CD4-positive, alpha-beta T cell (primary cell): ENCODE measurements at regions not wholly inside any gene's neighbourhood (a gene's known extent, or its start where the extent isn't known, plus 50 kb on each side); places are given as distances from the start of the nearest gene placed in this dataset.

ENCODE experiments used
- ATAC-seq: fragments of 200-7000 bp; cut with Tn5 transposase; one replicate; pipeline ENCODE4 v1.10.0; 2022; ENCODE audit warnings: mild to moderate bottlenecking; ENCODE audit not compliant: poor library complexity
- CTCF ChIA-PET: fragments of 350-600 bp; sonication (Branson Sonifier 250); formaldehyde crosslinking; loops from one replicate; lab custom pipeline; 2021; ENCODE audit warnings: antibody characterized with exemption, inconsistent platforms; lab: Charles Lee
- POLR2A ChIA-PET: fragments of 350-600 bp; sonication (Branson Sonifier 250); formaldehyde crosslinking; loops from one replicate; lab custom pipeline; 2021; ENCODE audit warnings: antibody characterized with exemption, inconsistent platforms; lab: Charles Lee
- DNase-seq, 14 experiments: peaks; one replicate each; pipeline ENCODE4 v3.0.0-alpha.2; 2013 to 2020; ENCODE audit warnings: mixed read lengths in 2 of 14
- H3K27ac ChIP-seq, 2 donors: one replicate each; pipeline versions ENCODE4 v1.5.1 to v1.7.0; 2013; ENCODE audit warnings: low read length in 2 of 2, low read depth in 1 of 2, mild to moderate bottlenecking in 1 of 2
- H3K27me3 ChIP-seq, 2 experiments: 1 replicate in 1 of 2; 2 replicates in 1 of 2; pipeline versions ENCODE4 v1.6.1 to v1.7.0; 2013; ENCODE audit warnings: low read length in 2 of 2, control low read depth in 1 of 2, mild to moderate bottlenecking in 1 of 2, moderate library complexity in 1 of 2; ENCODE audit not compliant: insufficient read depth in 2 of 2, control insufficient read depth in 1 of 2
- H3K36me3 ChIP-seq: one replicate; pipeline ENCODE4 v1.6.1; 2013; ENCODE audit warnings: low read length, control low read depth; ENCODE audit not compliant: insufficient read depth
- H3K4me1 ChIP-seq: one replicate; pipeline ENCODE4 v1.6.1; 2013; ENCODE audit warnings: low read length, control low read depth; ENCODE audit not compliant: insufficient read depth
- H3K4me3 ChIP-seq: one replicate; pipeline ENCODE4 v1.5.1; 2013; ENCODE audit warnings: mild to moderate bottlenecking, low read length, moderate library complexity
- H3K9me3 ChIP-seq, 2 experiments: 1 replicate in 1 of 2; 2 replicates in 1 of 2; pipeline versions ENCODE4 v1.6.1 to v1.7.0; 2013; ENCODE audit warnings: low read length in 2 of 2, mild to moderate bottlenecking in 2 of 2, control low read depth in 1 of 2, moderate library complexity in 1 of 2; ENCODE audit not compliant: control insufficient read depth in 1 of 2, insufficient read depth in 1 of 2
- H3K27ac Mint-ChIP-seq: one replicate; pipeline ENCODE4 v1.8.0; 2020; ENCODE audit warnings: mixed read lengths
- H3K27me3 Mint-ChIP-seq: one replicate; pipeline ENCODE4 v1.8.0; 2021; ENCODE audit warnings: mixed read lengths
- H3K36me3 Mint-ChIP-seq: one replicate; pipeline ENCODE4 v1.8.0; 2021; ENCODE audit warnings: low read depth, mixed read lengths
- H3K4me1 Mint-ChIP-seq: one replicate; pipeline ENCODE4 v1.8.0; 2021; ENCODE audit warnings: low read depth, mixed read lengths
- H3K4me3 Mint-ChIP-seq: one replicate; pipeline ENCODE4 v1.8.0; 2020; ENCODE audit warnings: mild to moderate bottlenecking, mixed read lengths
- H3K9me3 Mint-ChIP-seq: one replicate; pipeline ENCODE4 v1.8.0; 2020; ENCODE audit warnings: mixed read lengths
- intact Hi-C, 2 experiments: fragments of 100-400 bp; cut with DNase I in 1 of 2; cut with micrococcal nuclease in 1 of 2; formaldehyde crosslinking; loops; one replicate each; pipeline versions ENCODE4 v1.15.1 to v1.9.0; 2023 to 2025; cut with DNase I, micrococcal nuclease
- TF ChIP-seq, protein P1 (sequence below): fragments of 200-600 bp; IDR thresholded peaks from one replicate; pipeline ENCODE4 v1.8.0; 2022; ENCODE audit warnings: antibody characterized with exemption, mild to moderate bottlenecking

DNA sequence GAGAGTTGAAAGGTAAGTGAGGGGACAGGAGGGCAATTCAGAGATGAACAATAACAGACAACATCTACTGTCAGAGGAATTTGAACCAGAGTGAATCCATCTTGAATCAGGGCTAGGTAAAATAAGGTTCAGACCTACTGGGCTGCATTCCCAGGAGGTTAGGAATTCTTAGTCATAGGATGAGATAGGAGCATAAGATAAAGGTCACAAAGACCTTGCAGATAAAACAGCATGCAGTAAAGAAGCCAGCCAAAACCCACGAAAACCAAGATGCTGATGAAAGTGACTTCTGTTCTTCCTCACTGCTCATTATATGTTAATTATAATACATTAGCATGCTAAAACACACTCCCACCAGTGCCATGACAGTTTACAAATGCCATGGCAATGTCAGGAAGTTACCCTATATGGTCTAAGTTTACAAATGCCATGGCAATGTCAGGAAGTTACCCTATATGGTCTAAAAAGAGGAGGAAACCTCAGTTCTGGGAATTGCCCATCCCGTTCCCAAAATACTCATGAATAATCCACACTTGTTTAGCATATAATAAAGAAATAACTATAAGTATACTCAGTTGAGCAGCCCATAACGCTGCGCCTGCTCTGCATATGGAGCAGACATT lies 248.5 kb downstream of the HAO1 start:
- Mint-ChIP-seq H3K4me3 (no peak overlapping the region), H3K27ac (no peak overlapping the region), H3K27me3 (no peaks in the 10 kb centered on the region), H3K4me1 (no peaks in the 10 kb centered on the region), H3K9me3 (peaks cover 2% of the 10 kb centered on the region), H3K36me3 (no peaks in the 10 kb centered on the region)
- peaks cover 0 to 3% of the 10 kb centered on the region in 2 experiments for H3K9me3 ChIP-seq
- intact Hi-C loops, result no loop called here
- ATAC-seq (no peak), DNase-seq (no peak)
- no peaks in the 10 kb centered on the region for H3K36me3 ChIP-seq
- no peak overlapping the region for H3K27ac ChIP-seq
- no peaks in the 10 kb centered on the region for H3K4me1 ChIP-seq
- POLR2A ChIA-PET, result no interaction called here
- CTCF ChIA-PET, result no interaction called here
- TF ChIP-seq, protein P1, sequence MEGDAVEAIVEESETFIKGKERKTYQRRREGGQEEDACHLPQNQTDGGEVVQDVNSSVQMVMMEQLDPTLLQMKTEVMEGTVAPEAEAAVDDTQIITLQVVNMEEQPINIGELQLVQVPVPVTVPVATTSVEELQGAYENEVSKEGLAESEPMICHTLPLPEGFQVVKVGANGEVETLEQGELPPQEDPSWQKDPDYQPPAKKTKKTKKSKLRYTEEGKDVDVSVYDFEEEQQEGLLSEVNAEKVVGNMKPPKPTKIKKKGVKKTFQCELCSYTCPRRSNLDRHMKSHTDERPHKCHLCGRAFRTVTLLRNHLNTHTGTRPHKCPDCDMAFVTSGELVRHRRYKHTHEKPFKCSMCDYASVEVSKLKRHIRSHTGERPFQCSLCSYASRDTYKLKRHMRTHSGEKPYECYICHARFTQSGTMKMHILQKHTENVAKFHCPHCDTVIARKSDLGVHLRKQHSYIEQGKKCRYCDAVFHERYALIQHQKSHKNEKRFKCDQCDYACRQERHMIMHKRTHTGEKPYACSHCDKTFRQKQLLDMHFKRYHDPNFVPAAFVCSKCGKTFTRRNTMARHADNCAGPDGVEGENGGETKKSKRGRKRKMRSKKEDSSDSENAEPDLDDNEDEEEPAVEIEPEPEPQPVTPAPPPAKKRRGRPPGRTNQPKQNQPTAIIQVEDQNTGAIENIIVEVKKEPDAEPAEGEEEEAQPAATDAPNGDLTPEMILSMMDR, result no peak
- no peaks in the 10 kb centered on the region for H3K27me3 ChIP-seq
- no peak overlapping the region for H3K4me3 ChIP-seq

GRCh38 chr20:7692478-7692877 lies 247.8 kb downstream of the HAO1 start:
- peaks cover 0 to 3% of the 10 kb centered on the region in 2 experiments for H3K9me3 ChIP-seq
- TF ChIP-seq, protein P1, result no peak
- H3K4me3 Mint-ChIP-seq, result no peak overlapping the region
- H3K27ac ChIP-seq, result no peak overlapping the region
- no peaks in the 10 kb centered on the region for H3K36me3 Mint-ChIP-seq
- no peaks in the 10 kb centered on the region for H3K27me3 Mint-ChIP-seq
- POLR2A ChIA-PET, result no interaction called here
- no peaks in the 10 kb centered on the region for H3K4me1 Mint-ChIP-seq
- H3K4me1 ChIP-seq, result no peaks in the 10 kb centered on the region
- intact Hi-C loops, result no loop called here
- H3K27ac Mint-ChIP-seq, result no peak overlapping the region
- H3K36me3 ChIP-seq, result no peaks in the 10 kb centered on the region
- no peaks in the 10 kb centered on the region for H3K27me3 ChIP-seq
- DNase-seq (no peak), ATAC-seq (no peak)
- CTCF ChIA-PET, result no interaction called here
- no peak overlapping the region for H3K4me3 ChIP-seq
- H3K9me3 Mint-ChIP-seq, result peaks cover 2% of the 10 kb centered on the region

DNA sequence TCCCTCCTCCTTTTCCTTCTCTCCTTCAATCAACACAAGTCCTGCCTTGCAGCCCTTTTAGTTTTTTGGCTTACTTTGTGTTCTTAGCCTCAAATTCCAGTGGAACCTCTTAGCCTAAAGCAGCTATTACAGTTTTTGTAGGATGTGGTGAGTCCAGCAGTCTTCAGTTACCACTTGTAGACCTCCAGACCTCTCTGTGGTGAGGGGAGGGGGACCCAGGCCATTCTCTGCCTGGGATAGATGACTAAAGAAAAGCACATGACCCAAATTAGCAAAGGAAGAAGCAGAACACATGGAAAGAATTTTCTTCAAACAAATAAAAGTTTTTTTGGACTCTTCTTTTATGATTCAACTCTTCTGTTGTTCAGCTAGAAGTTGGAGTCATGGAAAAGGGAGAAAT lies 246.5 kb downstream of the HAO1 start:
- ATAC-seq (no peak), DNase-seq (no peak)
- Mint-ChIP-seq H3K27ac (no peak overlapping the region), H3K27me3 (no peaks in the 10 kb centered on the region), H3K4me1 (no peaks in the 10 kb centered on the region), H3K36me3 (no peaks in the 10 kb centered on the region), H3K4me3 (no peak overlapping the region), H3K9me3 (no peaks in the 10 kb centered on the region)
- intact Hi-C loops, result no loop called here
- no peaks in the 10 kb centered on the region for H3K36me3 ChIP-seq
- TF ChIP-seq, protein P1, result no peak
- peaks cover 0 to 3% of the 10 kb centered on the region in 2 experiments for H3K9me3 ChIP-seq
- POLR2A ChIA-PET, result no interaction called here
- no peaks in the 10 kb centered on the region for H3K4me1 ChIP-seq
- CTCF ChIA-PET, result no interaction called here
- H3K27me3 ChIP-seq, result no peaks in the 10 kb centered on the region
- no peak overlapping the region for H3K27ac ChIP-seq
- no peak overlapping the region for H3K4me3 ChIP-seq
